ENCODE measurements at regions not wholly inside any gene's neighbourhood (a gene's known extent, or its start where the extent isn't known, plus 50 kb on each side); places are given as distances from the start of the nearest gene placed in this dataset.

DNA sequence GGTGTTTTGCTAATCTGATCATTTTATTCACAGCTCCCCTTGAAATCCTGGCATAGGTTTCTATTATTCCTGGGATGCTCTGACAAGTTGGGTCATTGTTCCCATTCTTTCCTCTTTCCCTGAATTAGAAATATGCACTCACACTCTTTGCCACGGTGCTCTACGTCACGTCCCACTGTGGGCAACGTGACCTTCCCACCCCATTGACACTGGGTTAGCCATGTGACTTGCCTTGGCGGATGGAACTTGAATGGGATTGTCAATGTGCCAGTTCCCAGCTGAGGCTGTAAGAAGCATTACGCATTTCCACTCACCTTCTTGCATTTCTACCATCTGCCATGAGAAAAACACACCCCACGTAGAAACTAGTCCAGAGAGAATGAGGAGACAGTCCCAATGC is 492.4 kb downstream of the SHISA9 start:
- no peak for DNase-seq (ENCODE audit: low read depth in 2 of 2)

DNA sequence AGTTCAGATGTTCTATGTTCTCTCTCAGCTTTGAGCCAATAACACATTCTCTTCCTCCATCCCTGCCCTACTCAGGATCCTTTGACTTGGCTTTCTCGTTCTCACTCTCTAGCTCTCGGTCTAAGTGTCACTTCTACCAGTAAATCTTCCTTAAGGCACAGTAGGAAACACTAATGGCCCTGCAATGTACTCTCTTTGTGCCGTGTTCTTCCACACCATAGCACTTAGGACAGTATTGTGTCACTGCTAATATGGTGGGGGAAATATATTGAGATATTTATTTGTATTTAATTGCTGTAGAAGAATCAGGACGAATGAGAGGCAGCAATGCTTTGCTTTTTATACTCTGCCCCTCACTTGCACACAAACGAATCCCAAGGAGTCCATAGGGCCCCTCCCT is 493.1 kb downstream of the SHISA9 start:
- no peak for DNase-seq (ENCODE audit: low read depth in 2 of 2)

GRCh38 chr16:13397126-13397525 is 495.7 kb downstream of the SHISA9 start:
- DNase-seq (ENCODE audit: low read depth in 2 of 2) = no peak

GRCh38 chr16:13401641-13402040 is 500.2 kb downstream of the SHISA9 start:
- no peak for DNase-seq (ENCODE audit: low read depth in 2 of 2)

DNA sequence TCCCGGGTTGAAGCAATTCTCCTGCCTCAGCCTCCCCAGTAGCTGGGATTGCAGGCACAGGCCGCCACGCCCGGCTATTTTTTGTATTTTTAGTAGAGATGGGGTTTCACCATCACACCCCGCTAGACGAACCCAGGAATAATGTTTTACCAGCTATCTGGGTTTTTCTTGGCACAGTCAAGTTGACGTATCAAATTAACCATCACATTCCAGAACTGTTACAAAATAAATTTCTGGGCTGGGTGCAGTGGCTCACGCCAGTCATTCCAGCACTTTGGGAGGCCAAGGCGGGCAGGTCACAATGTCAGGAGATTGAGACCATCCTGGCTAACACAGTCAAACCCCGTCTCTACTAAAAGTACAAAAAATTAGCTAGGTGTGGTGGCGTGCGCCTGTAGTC is 501.2 kb downstream of the SHISA9 start:
- no peak for DNase-seq (ENCODE audit: low read depth in 2 of 2)

DNA sequence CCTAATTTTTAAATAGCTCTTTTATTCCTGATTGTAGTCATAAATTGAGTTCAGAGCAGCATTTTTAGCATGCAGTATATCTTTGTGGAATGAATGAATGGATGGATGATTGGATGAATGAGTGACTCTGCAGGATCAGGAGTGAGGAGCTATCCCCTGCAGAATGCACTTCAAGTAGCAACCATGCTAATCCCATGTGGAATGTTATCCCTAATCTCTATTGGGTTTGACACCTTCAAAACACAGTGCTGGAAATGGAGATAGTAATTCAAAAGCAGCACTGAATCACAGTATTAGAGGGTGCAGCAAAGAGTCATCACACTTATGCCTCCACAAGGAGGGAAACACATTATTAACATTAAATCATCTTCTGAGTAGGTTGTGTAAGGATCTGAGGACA is 501.9 kb downstream of the SHISA9 start:
- no peak for DNase-seq (ENCODE audit: low read depth in 2 of 2)

GRCh38 chr16:13414154-13414553 is 505.8 kb upstream of the ERCC4 start:
- no peak for DNase-seq (ENCODE audit: low read depth in 2 of 2)

GRCh38 chr16:13419589-13419988 is 500.4 kb upstream of the ERCC4 start:
- no peak for DNase-seq (ENCODE audit: low read depth in 2 of 2)

- no peak for DNase-seq (ENCODE audit: low read depth in 2 of 2)
These were observed 498.2 kb upstream of the ERCC4 start for GRCh38 chr16:13421726-13422125.

GRCh38 chr16:13425836-13426235 is 494.1 kb upstream of the ERCC4 start:
- no peak for DNase-seq (ENCODE audit: low read depth in 2 of 2)

DNA sequence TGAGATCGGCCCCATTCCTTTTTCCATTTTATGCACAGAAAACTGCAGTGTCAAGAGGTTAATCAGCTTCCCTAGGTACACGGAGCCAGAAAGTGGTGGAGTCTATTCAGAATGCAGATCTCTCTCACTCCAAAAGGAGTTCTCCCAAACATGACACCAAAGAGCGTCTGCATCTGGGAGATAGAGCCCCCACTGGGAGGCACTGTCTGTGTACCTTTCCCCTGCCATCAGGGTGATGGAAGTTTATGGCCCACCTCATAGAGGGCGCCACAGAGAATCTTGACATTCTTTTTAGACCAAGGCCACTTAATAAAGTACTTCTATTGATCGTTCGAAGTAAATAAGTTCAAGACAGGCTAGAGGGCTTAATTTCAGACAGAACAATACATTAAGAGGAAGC is 493.7 kb upstream of the ERCC4 start:
- no peak for DNase-seq (ENCODE audit: low read depth in 2 of 2)

GRCh38 chr16:13426736-13427135 is 493.2 kb upstream of the ERCC4 start:
- no peak for DNase-seq (ENCODE audit: low read depth in 2 of 2)

GRCh38 chr16:13427943-13428342 is 492.0 kb upstream of the ERCC4 start:
- no peak for DNase-seq (ENCODE audit: low read depth in 2 of 2)

GRCh38 chr16:13429416-13429815 is 490.5 kb upstream of the ERCC4 start:
- no peak for DNase-seq (ENCODE audit: low read depth in 2 of 2)

- DNase-seq (ENCODE audit: low read depth in 2 of 2) = no peak
These were observed 484.5 kb upstream of the ERCC4 start for GRCh38 chr16:13435415-13435814.

DNA sequence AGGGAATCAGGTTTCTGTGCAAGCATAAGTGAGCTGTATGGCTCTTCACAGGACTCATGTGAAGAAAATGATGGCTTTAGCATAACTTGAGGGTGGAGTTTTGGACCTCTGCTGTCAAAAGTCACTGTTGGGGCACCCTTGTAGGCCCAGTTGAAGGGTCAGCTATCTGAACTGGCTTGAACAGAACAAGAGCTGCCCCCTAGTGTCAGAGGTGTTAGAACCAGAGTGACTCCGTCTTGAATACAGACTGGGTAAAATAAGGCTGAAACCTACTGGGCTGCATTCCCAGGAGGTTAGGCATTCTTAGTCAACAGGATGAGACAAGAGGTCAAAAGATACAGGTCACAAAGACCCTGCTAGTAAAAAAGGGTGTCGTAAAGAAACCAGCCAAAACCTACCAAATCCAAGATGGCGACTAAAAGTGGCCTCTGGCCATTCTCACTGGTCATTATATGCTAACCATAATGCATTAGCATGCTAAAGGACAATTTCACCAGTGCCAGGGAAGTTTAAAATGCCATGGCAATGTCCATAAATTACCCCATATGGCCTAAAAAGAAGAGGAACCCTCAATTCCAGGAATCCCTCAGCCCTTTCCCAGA is 484.0 kb upstream of the ERCC4 start:
- DNase-seq (ENCODE audit: low read depth in 2 of 2) = no peak

DNA sequence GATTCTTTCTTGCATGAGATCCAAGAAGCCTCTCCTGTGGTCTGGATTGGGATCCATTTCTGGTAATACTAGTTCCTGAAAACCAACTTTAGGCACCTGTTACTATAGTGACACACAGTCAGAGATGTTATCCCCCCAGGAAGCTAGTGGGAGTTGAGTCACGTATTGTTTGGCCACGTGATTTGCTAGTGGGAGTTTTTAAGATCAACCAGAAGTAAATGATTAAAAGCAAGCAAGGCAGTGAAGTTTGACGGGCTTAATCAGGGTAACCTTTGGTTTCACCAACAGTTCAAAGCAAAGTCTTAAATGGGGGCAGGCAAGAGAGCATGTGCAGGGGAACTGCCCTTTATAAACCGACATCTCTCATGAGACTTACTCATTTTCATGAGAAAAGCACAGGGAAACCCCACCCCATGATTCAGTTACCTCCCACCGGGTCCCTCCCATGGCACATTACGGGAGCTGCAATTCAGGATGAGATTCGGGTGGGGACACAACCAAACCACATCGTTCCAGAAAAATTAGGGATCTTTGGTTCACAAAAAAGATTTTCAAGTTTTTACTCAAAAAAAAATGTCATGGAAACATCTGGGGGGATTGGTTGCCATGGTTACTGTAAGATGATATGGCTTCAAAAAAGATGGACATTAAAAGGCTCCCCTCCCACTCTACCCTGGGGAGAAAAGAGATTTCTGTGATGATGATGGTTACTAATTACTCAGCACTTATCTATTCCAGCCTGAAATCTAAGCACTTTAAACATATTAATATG is 483.1 kb upstream of the ERCC4 start:
- no peak for DNase-seq (ENCODE audit: low read depth in 2 of 2)

DNA sequence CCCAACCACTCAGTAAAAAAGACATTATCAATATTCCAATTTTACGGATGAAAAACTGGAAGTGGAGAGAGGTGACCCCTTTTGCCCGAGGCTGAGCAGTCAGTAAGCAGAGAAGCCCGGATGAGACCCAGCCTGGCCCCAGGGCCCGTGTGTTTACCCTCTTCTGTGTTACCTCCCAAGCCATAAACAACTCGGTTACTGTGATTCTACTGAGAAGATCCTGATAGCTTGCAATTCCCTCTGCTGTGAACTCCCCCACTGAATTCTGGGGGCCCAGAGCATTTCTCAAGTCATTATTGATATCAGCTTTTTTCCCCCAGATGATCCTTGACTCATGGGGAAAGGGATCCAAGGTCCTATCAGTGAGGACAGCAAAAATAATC is 482.6 kb upstream of the ERCC4 start:
- no peak for DNase-seq (ENCODE audit: low read depth in 2 of 2)

DNA sequence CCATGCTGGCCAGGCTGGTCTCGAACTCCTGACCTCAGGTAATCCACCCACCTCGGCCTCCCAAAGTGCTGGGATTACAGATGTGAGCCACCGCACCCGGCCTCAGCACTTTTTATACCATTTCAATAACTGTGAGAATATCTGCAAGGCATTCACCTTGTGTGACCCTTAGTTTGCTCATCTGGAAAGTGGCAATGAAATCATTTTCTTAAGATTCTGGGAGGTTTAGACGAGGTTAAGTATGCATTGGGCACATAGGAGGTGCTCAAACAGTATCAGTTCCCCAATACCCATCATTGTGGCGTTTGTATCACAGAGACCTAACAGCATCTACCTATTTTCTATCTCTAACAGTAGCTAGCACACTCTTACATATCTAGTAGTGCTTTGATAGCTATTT is 481.9 kb upstream of the ERCC4 start:
- DNase-seq (ENCODE audit: low read depth in 2 of 2) = no peak

DNA sequence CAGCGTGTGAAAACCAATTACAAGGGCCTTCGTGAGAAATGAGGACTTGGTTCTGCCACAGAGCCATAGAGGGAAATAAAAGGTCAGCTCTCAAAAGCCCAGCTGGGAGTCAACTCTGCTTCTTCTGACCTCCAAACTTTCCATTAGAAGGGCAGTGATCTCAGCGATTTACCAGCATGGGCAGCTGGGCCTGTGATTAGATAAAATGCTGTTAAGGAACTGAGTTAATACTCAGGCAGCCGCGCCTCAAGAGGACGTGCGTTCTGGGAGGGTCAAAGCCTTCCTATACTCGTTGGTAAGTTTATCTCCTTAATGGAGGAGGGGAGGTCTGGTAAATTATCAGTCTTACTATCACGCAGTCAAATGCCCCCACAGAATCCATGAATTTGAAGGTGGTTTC is 480.2 kb upstream of the ERCC4 start:
- no peak for DNase-seq (ENCODE audit: low read depth in 2 of 2)

GRCh38 chr16:13441675-13442074 is 478.3 kb upstream of the ERCC4 start:
- DNase-seq (ENCODE audit: low read depth in 2 of 2) = no peak

DNA sequence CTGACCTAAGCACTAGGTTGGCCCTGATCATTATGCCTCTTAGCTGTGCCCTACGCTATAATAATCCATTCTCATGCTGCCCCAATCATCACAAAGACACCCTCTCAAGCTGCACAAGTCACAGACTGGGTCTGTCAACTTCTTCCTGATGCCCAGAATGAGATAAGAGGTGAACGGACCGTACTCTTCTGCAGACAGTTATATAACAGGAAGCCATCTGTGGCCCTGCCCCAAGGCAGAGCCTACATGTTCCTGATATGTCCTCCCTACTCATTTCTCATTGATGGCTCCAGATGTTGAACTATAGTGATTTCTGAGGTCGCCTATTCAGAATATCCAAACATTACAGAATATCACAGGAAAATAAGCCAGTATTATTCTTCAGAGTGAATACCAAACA is 471.6 kb upstream of the ERCC4 start:
- no peak for DNase-seq (ENCODE audit: low read depth in 2 of 2)

GRCh38 chr16:13453325-13453724 is 466.6 kb upstream of the ERCC4 start:
- peak in 1 of 2 donors; percentile 36 for DNase-seq (ENCODE audit: low read depth in 2 of 2)
